ENCODE measurements at regions not wholly inside any gene's neighbourhood (a gene's known extent, or its start where the extent isn't known, plus 50 kb on each side); places are given as distances from the start of the nearest gene placed in this dataset.

DNA sequence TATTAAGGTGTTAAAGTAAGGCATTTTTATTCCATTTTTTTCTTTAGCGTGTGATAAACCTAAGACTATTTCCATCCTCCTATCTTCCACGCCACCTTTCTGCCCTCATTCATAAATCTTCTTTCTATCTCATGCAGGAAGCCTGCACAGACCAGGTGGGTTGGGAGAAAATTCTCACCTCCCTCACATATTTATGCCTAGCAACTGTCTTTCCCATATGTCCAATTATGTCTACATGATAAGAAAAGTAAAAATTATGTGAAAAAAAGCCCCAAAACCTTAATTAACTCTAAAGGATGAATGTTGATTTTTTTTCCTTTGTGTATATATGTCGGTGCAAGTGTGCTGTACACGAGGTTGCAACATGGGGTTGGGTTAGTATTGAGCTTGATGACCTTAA is 225.6 kb upstream of the GCFC2 start:
- Mint-ChIP-seq H3K4me3 (ENCODE audit: unreplicated experiment) (no peak overlapping the region), H3K36me3 (ENCODE audit: insufficient read depth, unreplicated experiment) (no peaks in the 10 kb centered on the region), H3K27ac (ENCODE audit: low read depth, unreplicated experiment) (no peak overlapping the region), H3K9me3 (ENCODE audit: unreplicated experiment) (peaks cover 15% of the 10 kb centered on the region), H3K27me3 (ENCODE audit: insufficient read depth, unreplicated experiment) (no peaks in the 10 kb centered on the region), H3K4me1 (ENCODE audit: insufficient read depth, unreplicated experiment) (no peaks in the 10 kb centered on the region)
- ChIA-PET CTCF (no interaction called here), POLR2A (no interaction called here)
- BruUV-seq (replicated peaks), result no TSS peak
- DNase-seq (ENCODE audit: unreplicated experiment), result no peak
- intact Hi-C loops (cut with micrococcal nuclease), result no loop called here
- TF ChIP-seq, protein P1, sequence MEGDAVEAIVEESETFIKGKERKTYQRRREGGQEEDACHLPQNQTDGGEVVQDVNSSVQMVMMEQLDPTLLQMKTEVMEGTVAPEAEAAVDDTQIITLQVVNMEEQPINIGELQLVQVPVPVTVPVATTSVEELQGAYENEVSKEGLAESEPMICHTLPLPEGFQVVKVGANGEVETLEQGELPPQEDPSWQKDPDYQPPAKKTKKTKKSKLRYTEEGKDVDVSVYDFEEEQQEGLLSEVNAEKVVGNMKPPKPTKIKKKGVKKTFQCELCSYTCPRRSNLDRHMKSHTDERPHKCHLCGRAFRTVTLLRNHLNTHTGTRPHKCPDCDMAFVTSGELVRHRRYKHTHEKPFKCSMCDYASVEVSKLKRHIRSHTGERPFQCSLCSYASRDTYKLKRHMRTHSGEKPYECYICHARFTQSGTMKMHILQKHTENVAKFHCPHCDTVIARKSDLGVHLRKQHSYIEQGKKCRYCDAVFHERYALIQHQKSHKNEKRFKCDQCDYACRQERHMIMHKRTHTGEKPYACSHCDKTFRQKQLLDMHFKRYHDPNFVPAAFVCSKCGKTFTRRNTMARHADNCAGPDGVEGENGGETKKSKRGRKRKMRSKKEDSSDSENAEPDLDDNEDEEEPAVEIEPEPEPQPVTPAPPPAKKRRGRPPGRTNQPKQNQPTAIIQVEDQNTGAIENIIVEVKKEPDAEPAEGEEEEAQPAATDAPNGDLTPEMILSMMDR (IDR thresholded peaks at IDR 0.05; ENCODE audit: unreplicated experiment), result no peak

DNA sequence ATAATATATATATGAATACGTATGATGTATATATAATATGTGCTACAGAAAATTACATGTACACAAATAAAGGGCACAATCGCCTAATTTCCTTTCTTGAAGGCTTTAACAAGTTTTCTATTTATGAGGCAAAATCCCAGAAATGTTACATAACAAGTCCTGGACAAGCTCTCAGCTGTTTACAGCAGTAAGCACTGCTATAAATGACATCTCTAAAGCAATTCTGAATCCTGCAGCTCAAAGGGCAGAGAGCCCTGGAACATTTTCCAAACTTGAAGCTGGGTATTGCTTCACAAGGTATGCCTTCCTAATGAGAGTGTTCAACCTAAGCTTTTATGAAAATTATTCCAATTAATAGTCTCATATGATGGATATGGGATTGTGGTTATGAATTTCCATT is 222.3 kb upstream of the GCFC2 start:
- Mint-ChIP-seq H3K36me3 (ENCODE audit: insufficient read depth, unreplicated experiment) (no peaks in the 10 kb centered on the region), H3K27ac (ENCODE audit: low read depth, unreplicated experiment) (no peak overlapping the region), H3K27me3 (ENCODE audit: insufficient read depth, unreplicated experiment) (no peaks in the 10 kb centered on the region), H3K4me1 (ENCODE audit: insufficient read depth, unreplicated experiment) (peaks cover 7% of the 10 kb centered on the region), H3K9me3 (ENCODE audit: unreplicated experiment) (peaks cover 7% of the 10 kb centered on the region), H3K4me3 (ENCODE audit: unreplicated experiment) (no peak overlapping the region)
- TF ChIP-seq, protein P1 (IDR thresholded peaks at IDR 0.05; ENCODE audit: unreplicated experiment), result no peak
- DNase-seq (ENCODE audit: unreplicated experiment), result no peak
- no TSS peak for BruUV-seq (replicated peaks)
- POLR2A ChIA-PET, result no interaction called here
- CTCF ChIA-PET, result interaction anchor here (0.6 kb wide), 3 partner anchors 206 to 251 kb away, joined by 3 read pairs; no protein-coding TSS in a partner anchor
- intact Hi-C loops (cut with micrococcal nuclease), result no loop called here

- ChIA-PET CTCF (no interaction called here), POLR2A (no interaction called here)
- no peak for DNase-seq (ENCODE audit: unreplicated experiment)
- Mint-ChIP-seq H3K27ac (ENCODE audit: low read depth, unreplicated experiment) (no peak overlapping the region), H3K4me3 (ENCODE audit: unreplicated experiment) (no peak overlapping the region), H3K4me1 (ENCODE audit: insufficient read depth, unreplicated experiment) (peaks cover 12% of the 10 kb centered on the region), H3K36me3 (ENCODE audit: insufficient read depth, unreplicated experiment) (no peaks in the 10 kb centered on the region), H3K27me3 (ENCODE audit: insufficient read depth, unreplicated experiment) (no peaks in the 10 kb centered on the region), H3K9me3 (ENCODE audit: unreplicated experiment) (no peaks in the 10 kb centered on the region)
- no TSS peak for BruUV-seq (replicated peaks)
- TF ChIP-seq, protein P1 (IDR thresholded peaks at IDR 0.05; ENCODE audit: unreplicated experiment), result no peak
- intact Hi-C loops (cut with micrococcal nuclease), result no loop called here
Measured at GRCh38 chr2:75928093-75928492, 217.4 kb upstream of the GCFC2 start.

GRCh38 chr2:75925331-75926024 is 214.8 kb upstream of the GCFC2 start:
- POLR2A ChIA-PET, result no interaction called here
- Mint-ChIP-seq H3K4me3 (ENCODE audit: unreplicated experiment) (no peak overlapping the region), H3K9me3 (ENCODE audit: unreplicated experiment) (no peaks in the 10 kb centered on the region), H3K27ac (ENCODE audit: low read depth, unreplicated experiment) (no peak overlapping the region), H3K27me3 (ENCODE audit: insufficient read depth, unreplicated experiment) (no peaks in the 10 kb centered on the region), H3K4me1 (ENCODE audit: insufficient read depth, unreplicated experiment) (peaks cover 12% of the 10 kb centered on the region), H3K36me3 (ENCODE audit: insufficient read depth, unreplicated experiment) (no peaks in the 10 kb centered on the region)
- TF ChIP-seq, protein P1 (IDR thresholded peaks at IDR 0.05; ENCODE audit: unreplicated experiment), result no peak
- BruUV-seq (replicated peaks), result no TSS peak
- CTCF ChIA-PET, result no interaction called here
- intact Hi-C loops (cut with micrococcal nuclease), result no loop called here
- no peak for DNase-seq (ENCODE audit: unreplicated experiment)

Data from MCF 10A (cell line).